ENCODE measurements at regions not wholly inside any gene's neighbourhood (a gene's known extent, or its start where the extent isn't known, plus 50 kb on each side); places are given as distances from the start of the nearest gene placed in this dataset.
"Not testable (repeated sequence)": the region's sequence is repeated elsewhere in the genome, so short reads cannot be mapped to it uniquely, and the experiment has no call there.

DNA sequence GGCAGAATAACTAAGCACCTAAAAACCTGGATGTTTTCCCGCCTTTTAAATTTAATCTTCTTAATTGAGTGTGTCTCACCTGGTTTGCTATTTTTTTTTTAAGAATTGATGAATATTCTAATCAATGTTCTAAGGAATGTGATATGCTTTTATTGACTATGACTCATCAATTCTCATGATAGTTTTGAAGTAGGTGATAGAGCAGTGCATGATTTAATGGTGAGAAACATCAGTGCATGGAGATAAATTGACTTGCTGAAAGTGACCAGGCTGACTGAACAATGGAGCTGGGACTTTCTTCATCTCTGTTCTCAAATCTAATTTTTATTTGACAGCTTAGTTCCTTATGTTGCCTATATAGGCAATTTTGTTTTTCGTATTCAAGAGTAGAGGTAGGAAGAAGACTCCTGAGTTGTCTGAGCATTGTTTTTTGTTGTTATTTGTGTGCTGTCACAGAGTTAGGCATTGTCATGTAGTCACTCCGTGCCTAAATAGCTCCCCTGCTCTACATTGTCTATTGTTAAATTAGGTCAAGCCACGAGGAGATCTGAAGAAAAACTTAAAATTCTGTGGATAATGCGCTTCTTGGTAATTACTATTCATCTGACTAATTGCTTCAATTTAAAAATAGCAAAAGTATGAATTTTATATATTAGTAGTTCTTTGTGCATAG lies 59.0 kb upstream of the NUTM2F start:
- TF ChIP-seq, protein P1, sequence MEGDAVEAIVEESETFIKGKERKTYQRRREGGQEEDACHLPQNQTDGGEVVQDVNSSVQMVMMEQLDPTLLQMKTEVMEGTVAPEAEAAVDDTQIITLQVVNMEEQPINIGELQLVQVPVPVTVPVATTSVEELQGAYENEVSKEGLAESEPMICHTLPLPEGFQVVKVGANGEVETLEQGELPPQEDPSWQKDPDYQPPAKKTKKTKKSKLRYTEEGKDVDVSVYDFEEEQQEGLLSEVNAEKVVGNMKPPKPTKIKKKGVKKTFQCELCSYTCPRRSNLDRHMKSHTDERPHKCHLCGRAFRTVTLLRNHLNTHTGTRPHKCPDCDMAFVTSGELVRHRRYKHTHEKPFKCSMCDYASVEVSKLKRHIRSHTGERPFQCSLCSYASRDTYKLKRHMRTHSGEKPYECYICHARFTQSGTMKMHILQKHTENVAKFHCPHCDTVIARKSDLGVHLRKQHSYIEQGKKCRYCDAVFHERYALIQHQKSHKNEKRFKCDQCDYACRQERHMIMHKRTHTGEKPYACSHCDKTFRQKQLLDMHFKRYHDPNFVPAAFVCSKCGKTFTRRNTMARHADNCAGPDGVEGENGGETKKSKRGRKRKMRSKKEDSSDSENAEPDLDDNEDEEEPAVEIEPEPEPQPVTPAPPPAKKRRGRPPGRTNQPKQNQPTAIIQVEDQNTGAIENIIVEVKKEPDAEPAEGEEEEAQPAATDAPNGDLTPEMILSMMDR (conservative IDR thresholded peaks at IDR 0.05; ENCODE audit: low read depth in 2 of 2), result not testable (repeated sequence)
- not testable (repeated sequence) for TF ChIP-seq NANOG (IDR thresholded peaks at IDR 0.05; ENCODE audit: borderline replicate concordance); EZH2 (IDR thresholded peaks at IDR 0.05; ENCODE audit: low read depth, unreplicated experiment); POLR2AphosphoS5 (IDR thresholded peaks at IDR 0.05; ENCODE audit: low read depth); STAT1 (IDR thresholded peaks at IDR 0.05; ENCODE audit: unreplicated experiment); CREB1 (CRISPR knock-in tag; IDR thresholded peaks at IDR 0.05; ENCODE audit: low read depth); EZH2phosphoT487 (IDR thresholded peaks at IDR 0.05; ENCODE audit: unreplicated experiment); JUNB (IDR thresholded peaks at IDR 0.05; ENCODE audit: unreplicated experiment)
- TF ChIP-seq, protein P2, sequence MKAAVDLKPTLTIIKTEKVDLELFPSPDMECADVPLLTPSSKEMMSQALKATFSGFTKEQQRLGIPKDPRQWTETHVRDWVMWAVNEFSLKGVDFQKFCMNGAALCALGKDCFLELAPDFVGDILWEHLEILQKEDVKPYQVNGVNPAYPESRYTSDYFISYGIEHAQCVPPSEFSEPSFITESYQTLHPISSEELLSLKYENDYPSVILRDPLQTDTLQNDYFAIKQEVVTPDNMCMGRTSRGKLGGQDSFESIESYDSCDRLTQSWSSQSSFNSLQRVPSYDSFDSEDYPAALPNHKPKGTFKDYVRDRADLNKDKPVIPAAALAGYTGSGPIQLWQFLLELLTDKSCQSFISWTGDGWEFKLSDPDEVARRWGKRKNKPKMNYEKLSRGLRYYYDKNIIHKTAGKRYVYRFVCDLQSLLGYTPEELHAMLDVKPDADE (IDR thresholded peaks at IDR 0.05), result not testable (repeated sequence)

Measured in GM23338 (cell line).